SHP77 treated with DMSO at 0.1 percent for 48 hours (cell line): ENCODE measurements at regions not wholly inside any gene's neighbourhood (a gene's known extent, or its start where the extent isn't known, plus 50 kb on each side); places are given as distances from the start of the nearest gene placed in this dataset.
"Not testable (repeated sequence)": the region's sequence is repeated elsewhere in the genome, so short reads cannot be mapped to it uniquely, and the experiment has no call there.

Experiments
- DNase-seq: peaks from one replicate; lab custom pipeline; 2025; lab: John Stamatoyannopoulos, UW

DNA sequence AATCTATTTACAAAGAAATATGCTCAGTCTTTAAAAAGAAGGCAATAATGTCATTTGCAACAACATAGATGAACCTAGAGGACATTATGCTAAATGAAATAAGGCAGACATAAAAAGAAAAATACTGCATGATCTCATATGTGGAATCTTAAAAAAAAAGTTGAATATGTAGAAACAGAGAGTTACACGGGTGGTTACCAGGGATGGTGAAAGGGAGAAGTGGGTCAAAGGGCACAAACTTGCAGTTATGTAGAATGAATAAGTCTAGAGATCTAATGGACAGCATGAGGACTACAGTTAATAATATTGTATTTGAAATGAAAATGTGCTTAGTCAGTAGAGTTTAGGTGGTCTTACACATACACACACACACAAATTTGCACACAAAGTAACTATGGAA is 88.2 kb upstream of the CCDC71L start:
- no peak for DNase-seq

DNA sequence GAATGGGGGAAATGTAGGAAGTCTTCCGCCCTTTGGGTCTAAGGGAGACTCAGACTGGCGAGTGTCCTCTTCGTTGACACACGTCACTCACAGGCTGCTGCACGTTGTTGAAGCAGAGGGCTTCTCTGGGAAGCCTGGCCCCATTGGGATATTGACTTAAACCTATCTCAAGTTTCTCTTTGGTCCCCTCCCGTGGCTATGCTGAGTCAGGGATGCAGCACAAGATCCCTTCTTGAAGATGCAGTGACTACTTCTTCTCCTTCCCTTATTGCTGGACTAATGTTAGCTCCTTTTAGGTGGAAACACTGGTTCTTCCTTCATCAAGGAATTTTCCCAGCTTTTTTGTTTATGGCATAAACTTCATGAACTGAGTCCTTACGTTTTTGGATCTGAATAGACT is 89.8 kb upstream of the CCDC71L start:
- no peak for DNase-seq

DNA sequence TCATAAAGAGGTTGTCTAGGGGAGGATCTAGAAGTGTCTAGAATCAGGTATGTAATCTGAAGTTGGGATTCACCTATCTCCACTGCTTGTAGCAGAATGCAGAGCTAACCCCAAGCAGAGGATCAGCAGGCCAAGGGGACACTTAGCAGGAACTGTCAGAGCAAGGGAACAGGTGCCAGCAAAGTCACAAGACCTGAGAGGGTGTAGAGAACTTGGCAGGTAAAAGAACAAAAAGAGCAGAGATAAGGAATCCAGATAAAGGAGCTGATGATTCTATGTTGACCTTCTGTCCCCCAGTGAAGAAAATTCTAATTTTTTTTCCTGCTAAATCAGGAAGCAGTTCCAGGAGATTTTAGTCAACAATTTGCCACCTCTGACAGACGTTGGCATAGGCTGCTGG is 91.4 kb upstream of the CCDC71L start:
- DNase-seq: no peak

DNA sequence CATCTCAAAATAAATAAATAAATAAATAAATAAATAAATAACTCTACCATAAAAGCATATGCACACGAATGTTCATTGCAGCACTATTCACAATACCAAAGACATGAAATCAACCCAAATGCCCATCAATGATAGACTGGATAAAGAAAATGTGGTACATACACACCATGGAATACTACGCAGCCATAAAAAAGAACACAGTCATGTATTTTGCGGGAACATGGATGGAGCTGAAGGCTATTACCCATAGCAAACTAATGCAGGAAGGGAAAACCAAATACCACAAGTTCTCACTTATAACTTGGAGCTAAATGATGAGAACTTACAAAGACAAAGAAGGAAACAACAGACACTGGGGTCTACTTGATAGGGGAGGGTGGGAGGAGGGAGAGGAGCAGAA is 94.1 kb upstream of the CCDC71L start:
- not testable (repeated sequence) for DNase-seq

DNA sequence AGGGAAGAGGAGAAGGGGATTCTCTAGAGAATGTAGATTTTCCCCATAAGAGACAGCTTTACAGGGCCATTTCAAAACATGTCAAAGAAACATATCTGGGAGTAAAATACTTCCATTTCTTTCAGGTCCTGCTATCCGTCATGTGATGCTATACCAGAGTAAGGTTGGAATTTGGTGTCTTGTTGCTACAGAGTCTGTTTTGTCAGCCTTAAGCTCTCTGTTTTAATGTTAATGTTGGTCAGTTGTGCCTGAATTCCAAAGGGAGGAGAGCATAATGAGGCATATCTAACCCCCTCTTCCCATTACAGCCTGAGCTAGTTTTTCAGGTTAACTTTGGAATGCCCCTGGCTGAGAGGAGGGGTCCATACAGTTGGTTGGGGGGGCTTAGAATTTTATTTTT is 94.7 kb upstream of the CCDC71L start:
- DNase-seq: no peak

DNA sequence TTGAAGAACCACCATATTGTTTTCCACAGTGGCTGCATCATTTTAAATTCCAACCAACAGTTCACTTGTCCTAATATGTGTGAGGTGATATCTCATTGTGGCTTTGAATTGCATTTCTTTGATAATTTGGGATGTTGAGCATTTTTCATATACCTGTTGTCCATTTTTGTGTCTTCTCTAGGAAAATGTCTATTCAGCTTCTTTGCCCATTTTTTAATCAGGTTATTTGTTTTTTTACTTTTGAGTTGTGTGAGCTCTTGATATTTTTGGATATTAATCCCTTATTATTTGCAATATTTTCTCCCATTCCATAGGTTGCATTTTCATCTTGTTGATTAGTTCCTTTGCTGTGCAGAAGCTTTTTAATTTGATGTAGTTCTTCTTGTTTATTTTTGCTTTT is 95.1 kb upstream of the CCDC71L start:
- DNase-seq: no peak

DNA sequence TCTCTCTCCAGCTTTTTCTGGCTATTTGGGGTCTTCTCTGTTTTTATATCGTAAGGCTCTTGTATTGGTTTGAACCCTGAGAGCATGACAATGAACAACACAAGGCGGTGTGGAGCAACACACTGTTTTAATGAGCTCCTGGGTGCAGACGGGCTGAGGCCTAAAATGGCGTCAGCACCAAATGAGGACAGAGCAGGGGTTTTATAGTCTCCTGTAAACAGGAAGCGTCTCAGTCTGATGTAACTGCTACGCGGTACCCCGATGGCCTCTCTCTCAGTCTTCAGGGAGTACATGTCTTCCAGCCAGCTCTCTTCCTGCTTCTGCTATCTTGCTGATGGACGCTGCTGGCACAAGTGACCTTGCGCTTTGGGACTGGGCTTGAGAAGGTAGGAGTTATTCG is 95.9 kb upstream of the CCDC71L start:
- no peak for DNase-seq

DNA sequence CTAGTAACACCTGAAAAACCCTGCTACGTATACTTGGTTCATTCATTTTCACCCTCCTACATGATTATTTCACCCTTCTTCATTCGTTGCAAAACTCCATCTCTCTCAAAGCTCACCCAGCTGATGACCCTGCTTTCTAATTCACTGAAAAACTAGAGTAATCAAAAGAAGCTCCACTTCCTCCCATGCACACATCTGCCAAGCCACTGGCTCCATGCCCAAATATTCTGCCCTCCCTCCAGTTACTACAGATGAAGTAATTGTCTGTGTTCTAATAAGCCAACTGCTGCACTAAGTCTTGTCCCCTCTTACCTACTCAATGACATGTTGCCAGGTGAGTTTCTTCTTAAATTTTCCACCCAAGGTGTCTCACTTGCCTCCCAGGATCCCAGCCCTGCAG is 96.9 kb upstream of the CCDC71L start:
- peak; percentile 16 for DNase-seq

DNA sequence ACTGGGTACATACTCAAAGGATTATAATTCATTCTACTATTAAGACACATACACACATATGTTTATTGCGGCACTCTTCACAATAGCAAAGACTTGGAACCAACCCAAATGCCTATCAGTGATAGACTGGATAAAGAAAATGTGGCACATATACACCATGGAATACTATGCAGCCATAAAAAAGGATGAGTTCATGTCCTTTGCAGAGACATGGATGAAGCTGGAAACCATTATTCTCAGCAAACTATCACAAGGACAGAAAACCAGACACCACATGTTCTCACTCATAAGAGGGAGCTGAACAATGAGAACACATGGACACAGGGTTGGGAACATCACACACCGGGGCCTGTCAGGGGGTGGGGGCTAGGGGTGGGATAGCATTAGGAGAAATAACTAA is 101.9 kb upstream of the CCDC71L start:
- DNase-seq: not testable (repeated sequence)

DNA sequence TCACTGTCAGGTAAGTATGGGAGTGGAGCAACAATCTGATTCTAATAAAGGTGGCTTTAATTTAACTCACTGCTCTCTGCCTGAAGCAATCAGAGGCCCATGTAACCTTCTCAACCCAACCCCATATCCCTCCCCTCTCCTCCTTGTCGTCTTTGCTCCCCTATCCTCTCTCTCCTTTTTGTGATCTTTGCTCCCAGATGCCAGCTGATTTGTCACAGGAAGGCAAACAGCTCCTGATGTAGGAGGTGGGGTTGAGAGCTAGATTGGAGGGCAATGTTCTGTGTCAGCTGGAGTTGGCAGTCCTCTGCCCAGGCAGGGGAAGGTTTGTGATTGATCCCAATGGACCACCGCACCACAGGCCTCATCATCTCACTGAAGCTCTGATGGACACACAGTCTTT is 101.4 kb upstream of the PIK3CG start:
- no peak for DNase-seq

DNA sequence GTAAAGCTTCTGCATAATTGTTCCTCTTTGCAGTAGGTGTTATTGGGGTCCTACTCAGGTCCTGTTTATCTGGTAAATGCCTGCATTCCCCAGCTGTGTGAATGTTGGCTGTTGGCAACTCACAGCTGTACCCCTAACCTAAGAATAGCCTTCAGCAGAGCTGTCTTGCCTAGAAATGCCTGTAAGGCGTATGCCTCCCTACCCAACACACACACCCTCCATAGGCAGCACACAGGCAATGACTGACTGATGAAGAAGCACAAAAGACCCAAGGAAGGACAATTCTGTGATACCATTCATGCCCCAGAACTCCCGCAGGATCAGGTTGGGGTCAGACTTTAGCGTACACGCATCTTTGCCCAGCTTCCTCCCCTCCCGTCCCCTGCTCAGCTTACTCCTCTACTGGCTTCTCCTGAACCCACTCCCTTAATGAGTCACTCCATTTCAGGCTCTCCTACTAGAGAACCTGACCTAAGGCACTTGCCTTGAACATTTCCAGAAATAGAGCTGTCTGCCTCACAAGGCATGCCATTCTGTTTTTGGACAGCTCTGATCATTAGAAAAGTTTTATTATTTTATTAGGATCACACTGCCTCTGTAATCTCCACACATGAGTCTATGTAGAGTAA is 99.2 kb upstream of the PIK3CG start:
- DNase-seq: no peak

DNA sequence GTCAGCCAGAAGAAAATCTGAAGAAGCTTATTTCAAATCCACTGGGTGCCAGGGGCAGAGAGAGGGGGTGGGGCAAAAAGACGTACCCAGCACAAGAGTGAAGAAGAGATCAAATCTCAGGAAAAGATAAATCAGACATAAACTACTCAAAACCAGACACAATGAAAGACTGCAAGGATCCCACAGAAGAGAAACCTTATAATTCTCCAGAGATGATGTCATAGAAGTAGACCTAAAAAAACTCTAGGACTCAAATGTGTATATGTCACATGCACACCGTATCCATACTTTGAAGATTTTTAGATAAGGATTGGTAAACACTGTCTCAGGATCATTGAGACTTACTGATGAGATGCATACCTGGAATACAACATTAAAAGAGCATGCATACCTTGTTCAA is 98.5 kb upstream of the PIK3CG start:
- DNase-seq: no peak

DNA sequence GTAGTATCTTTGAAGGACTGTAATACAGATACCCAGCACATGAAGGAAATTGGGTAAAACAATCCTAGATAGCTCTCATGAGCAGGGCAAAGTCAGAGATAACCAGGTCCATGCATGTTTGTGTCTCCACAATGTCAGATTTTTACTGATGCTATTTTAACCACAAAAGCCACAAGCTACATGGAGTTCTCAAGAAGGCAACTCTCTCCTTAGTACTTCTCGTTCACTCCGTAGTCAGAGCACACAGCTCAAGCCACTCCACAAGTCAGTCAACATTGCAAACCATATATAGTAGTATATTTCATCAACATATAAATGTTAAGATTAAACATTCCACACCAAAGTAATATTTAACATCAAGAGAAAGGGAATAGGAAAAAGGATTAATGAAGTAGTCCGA is 98.0 kb upstream of the PIK3CG start:
- no peak for DNase-seq

DNA sequence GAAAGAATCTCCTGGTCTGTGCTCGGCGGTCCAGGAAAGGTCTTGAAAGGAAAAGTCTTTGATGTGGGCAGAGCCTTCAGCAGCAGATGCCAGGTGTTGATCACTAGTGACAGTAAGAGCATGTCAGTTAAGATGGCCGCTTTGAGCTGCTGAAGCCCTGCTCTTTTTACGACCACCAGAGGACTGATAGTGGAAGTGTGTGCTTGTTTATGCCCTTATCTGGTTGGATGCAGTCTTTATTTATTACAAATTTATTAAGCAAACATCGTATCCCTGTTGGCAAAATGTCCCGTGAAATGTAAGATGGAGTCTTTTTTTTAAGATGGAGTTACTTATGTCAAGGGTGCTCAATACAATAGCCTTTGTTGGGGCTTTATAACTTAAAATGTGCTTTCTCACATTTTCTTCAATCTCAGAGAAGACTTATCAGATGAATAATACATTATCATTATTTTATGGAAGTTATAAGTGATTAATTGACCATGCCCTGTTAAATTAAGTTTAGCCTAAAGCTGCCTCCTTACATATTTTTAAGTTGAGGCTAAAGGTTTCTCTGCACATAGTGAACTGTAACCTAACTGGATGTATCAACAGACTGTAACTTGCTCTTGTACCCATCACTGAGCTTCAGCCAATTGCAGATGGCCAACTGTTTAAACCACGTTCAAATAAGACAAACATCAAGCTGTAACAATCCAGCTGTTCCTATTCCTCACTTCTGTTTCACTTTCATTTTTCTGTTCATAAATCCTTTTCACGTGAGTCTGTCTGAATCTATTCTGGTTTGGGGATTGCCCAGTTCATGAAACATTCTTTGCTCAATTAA is 97.4 kb upstream of the PIK3CG start:
- DNase-seq: no peak

DNA sequence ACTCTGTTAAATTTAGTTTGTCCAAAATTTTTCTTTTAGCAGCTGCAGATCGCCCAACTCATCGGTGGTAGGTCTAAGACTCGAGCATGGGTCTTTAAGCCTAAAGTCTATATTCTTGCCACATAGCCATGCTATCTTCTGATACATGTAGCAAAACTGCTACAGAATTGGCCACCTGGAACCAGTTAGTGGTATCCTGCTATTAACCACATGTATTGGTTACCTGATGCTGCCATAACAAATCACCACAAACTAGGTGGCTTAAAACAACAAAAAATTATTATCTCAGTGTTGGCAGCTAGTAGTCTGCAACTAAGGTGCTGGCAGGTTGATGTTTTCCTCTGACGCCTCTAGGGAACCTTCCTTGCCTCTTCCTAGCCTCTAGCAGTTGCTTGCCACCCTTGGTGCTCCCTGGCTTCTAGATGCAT is 96.7 kb upstream of the PIK3CG start:
- no peak for DNase-seq

DNA sequence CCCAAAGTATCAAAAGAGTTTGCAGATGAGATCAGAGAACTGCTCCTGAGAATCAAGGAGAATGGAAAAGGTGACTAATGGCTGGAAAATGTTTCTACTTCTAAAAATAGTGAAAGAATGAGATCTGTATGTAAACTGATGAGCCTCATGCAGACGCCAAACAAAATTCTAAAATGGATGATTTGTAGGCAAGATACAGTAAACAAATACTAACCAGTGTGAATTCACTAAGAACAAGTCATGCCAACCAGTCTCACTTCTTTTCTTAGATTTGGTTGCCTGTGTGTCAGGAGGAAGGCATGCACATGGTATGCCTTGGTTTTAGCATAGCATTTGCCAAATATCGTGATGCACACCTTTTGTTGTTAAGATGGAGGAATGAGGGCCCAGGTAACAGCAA is 94.9 kb upstream of the PIK3CG start:
- no peak for DNase-seq

DNA sequence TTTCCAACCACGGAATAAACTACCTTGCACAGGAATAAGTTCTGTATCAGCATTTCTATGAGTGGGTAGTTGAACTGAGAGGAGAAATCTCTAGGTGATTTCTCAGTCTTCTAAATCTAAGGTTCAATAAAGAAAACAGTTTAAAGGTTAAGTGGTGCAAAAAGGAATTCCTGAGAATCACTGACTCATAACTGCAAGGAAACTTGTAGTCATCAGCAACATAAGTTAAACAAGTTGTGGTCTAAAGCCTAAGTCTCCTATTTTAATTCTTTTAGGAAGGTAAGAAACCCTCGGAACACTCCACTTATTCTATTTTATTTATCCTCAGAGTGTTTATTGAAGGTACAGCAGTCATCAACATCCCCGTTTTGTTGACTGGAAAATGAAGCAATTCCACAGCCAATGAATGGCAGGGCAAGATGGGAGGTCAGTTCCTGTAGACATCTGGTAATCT is 92.4 kb upstream of the PIK3CG start:
- DNase-seq: no peak

DNA sequence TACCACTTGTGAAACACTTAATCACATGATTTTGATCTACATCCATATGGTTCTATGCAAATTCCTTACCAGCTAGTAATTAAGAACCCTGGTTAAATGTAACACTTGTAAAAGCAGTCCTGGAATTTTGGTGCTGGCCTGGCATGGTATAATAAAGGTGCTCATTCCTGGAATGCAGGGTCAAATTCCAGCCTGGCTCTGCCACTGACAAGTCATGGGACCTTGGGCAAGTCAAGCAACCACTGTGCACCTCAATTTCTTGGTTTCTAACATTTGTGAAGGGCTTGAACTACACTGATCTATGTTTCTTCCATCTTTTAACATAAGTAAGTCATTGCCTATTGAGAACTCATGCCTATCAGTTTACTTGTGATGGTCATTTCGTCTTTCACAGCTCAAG is 91.9 kb upstream of the PIK3CG start:
- no peak for DNase-seq

DNA sequence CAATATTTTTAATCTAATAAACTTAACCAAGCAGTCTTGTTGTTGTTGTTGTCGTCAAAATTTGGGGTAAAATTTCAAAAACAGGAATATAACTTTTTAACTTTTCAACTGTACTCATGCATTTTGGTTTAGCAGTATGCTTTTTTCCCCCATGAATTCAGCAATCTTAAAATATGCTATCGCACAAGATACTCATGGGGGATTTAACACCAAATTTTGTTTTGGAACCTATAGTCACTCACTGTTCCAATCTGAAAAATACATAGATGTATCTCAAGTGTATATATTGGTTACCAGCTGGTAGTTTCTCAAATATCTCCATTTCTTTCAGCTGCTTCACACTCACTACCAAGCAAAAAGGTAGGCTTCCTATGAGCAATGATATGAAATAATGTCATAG is 91.4 kb upstream of the PIK3CG start:
- DNase-seq: no peak

DNA sequence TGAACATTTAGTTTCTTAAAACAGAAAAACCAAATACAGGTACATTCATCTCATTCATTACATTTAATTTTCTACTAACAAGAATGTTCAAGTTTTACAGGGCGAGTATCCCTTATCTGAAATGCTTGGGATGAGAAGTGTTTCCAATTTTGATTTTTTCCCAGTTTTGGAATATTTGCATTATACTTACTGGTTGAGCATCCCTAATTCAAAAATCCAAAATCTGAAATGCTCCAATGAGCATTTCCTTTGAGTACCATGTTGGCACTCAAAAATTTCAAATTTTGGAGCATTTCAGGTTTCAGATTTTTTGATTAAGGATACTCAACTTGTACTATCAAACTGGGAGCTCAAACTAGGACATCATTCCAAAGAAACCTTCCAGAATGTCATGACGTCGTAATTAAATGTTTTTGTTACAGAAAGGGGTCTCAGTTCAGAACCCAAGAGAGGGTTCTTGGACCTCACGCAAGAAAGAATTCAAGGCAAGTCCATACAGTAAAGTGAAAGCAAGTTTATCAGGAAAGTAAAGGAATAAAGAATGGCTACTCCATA is 90.8 kb upstream of the PIK3CG start:
- no peak for DNase-seq

DNA sequence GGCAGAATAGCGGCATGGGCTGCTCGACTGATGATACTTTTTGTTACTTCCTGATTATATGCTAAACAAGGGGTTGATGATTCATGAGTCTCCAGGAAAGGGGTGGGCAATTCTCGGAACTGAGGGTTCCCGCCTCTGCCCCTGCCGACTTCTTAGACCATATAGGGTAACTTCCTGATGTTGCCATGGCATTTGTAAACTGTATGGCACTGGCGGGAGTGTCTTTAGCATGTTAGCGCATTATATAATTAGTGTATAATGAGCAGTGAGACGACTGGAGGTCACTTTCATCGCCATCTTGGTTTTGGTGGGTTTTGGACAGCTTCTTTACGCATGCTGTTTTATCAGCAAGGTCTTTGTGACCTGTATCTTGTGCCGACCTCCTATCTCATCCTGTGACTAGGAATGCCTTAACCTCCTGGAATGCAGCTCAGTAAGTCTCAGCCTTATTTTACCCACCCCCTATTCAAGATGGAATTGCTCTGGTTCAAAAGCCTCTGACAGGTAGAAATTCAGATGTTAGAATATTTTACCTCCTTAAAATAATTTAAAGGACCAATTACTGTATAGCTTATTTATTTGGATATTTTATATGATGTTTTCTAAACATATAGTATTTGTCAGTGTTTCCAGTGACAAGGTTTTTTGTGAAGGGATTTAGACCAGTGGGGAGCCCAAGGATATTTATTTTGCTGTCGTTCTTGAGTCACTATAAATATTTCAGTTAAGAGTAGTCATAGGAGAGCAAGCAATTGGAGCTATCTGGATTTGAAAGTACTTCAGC is 90.1 kb upstream of the PIK3CG start:
- no peak for DNase-seq

DNA sequence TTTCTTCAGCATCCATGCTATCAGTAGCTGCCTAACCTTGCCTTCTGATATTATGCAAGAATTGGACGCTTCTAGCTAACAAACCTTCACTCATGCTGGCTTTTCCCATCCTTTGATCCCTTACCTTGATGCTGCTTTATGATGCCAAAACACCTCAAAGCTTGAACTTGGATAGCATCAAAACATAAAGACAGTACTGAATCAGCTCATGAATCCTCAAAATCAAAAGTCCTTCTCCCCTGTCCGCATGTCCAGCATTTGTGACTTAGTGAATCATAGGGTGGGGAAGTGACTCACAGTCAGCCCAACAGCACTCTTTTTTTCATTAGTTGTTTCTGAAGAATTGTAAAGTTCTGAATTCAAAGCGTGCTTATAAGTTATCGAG is 89.5 kb upstream of the PIK3CG start:
- DNase-seq: no peak
